ENCODE measurements at regions not wholly inside any gene's neighbourhood (a gene's known extent, or its start where the extent isn't known, plus 50 kb on each side); places are given as distances from the start of the nearest gene placed in this dataset.

DNA sequence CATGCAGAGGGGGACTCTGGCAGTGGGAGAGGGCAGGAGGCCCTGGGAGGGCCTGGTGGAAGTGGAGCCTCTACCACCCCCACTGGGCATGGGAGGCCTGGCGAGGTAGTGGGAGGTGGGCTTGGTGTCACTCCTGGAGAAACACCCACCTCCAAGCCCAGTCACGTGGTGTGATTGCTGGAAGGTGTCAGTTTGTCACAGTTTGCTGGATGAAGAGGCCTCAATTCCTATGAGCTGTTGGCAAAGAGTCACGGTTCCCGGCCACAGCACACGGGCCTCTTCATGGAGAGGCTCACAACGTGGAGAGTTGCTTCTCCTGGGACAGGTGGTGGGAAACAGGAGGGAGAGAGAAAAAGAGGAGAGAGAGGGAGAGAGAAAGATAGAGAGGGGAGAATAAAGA, 684.1 kb upstream of the ARGLU1 start:
- intact Hi-C loops (cut with micrococcal nuclease), result no loop called here
- FAIRE-seq (no peak), DNase-seq (ENCODE audit: low read depth, low spot score) (no peak)
- no peaks in the 10 kb centered on the region for H4K20me1 ChIP-seq (replicated peaks; ENCODE audit: control insufficient read depth, extremely low read depth, insufficient read depth, low read length)
- no peak overlapping the region for H3K9ac ChIP-seq (replicated peaks; ENCODE audit: extremely low read depth, insufficient read depth, low read length)
- H3K79me2 ChIP-seq (ENCODE audit: control insufficient read depth, insufficient read depth, low read length), result no peaks in the 10 kb centered on the region
- no peaks in the 10 kb centered on the region for H3K36me3 ChIP-seq (ENCODE audit: control insufficient read depth in 2 of 2, extremely low read depth in 1 of 2, insufficient read depth in 2 of 2, low read length in 2 of 2)
- H3K9me3 ChIP-seq (replicated peaks; ENCODE audit: control insufficient read depth, insufficient read depth, low read length), result no peaks in the 10 kb centered on the region
- no TSS peak for BruUV-seq (replicated peaks)
- no peak for TF ChIP-seq POLR2A (IDR thresholded peaks at IDR 0.05; ENCODE audit: low read depth, low read length)
- no peak for TF ChIP-seq GATA2 (IDR thresholded peaks at IDR 0.05; ENCODE audit: insufficient read depth, insufficient read length, low read depth, low read length)
- TF ChIP-seq, protein P1, sequence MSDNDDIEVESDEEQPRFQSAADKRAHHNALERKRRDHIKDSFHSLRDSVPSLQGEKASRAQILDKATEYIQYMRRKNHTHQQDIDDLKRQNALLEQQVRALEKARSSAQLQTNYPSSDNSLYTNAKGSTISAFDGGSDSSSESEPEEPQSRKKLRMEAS (IDR thresholded peaks at IDR 0.05; ENCODE audit: insufficient read depth, insufficient read length), result no peak
- TF ChIP-seq, protein P2, sequence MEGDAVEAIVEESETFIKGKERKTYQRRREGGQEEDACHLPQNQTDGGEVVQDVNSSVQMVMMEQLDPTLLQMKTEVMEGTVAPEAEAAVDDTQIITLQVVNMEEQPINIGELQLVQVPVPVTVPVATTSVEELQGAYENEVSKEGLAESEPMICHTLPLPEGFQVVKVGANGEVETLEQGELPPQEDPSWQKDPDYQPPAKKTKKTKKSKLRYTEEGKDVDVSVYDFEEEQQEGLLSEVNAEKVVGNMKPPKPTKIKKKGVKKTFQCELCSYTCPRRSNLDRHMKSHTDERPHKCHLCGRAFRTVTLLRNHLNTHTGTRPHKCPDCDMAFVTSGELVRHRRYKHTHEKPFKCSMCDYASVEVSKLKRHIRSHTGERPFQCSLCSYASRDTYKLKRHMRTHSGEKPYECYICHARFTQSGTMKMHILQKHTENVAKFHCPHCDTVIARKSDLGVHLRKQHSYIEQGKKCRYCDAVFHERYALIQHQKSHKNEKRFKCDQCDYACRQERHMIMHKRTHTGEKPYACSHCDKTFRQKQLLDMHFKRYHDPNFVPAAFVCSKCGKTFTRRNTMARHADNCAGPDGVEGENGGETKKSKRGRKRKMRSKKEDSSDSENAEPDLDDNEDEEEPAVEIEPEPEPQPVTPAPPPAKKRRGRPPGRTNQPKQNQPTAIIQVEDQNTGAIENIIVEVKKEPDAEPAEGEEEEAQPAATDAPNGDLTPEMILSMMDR (IDR thresholded peaks at IDR 0.05; ENCODE audit: extremely low read depth in 1 of 2, insufficient read depth in 1 of 2, low read depth in 1 of 2, low read length in 2 of 2), result no peak
- H3K27me3 ChIP-seq (ENCODE audit: control insufficient read depth in 2 of 2, insufficient read depth in 2 of 2, low read length in 2 of 2), result no peaks in the 10 kb centered on the region
- dilution Hi-C loops (cut with MboI; ENCODE audit: extremely low pct_ligation_motif_present, low sequenced_read_pairs), result no loop called here
- H3K4me2 ChIP-seq (ENCODE audit: insufficient read depth, low read length), result no peak overlapping the region
- POLR2A ChIA-PET, result no interaction called here
- H3K27ac ChIP-seq (ENCODE audit: insufficient read depth, low read depth, low read length), result no peak overlapping the region
- no peaks in the 10 kb centered on the region for H3K9me1 ChIP-seq (replicated peaks; ENCODE audit: control insufficient read depth, extremely low read depth, insufficient read depth, low read length)
- no peak overlapping the region for H3K4me3 ChIP-seq (replicated peaks in 1 of 3; ENCODE audit: insufficient read depth in 1 of 3, low read depth in 1 of 3, low read length in 3 of 3)
- H2AFZ ChIP-seq (ENCODE audit: low read depth, low read length), result no peak overlapping the region
- H3K4me1 ChIP-seq (ENCODE audit: control insufficient read depth, extremely low read depth, insufficient read depth, low read length), result peaks cover 3% of the 10 kb centered on the region
- CTCF ChIA-PET, result no interaction called here

DNA sequence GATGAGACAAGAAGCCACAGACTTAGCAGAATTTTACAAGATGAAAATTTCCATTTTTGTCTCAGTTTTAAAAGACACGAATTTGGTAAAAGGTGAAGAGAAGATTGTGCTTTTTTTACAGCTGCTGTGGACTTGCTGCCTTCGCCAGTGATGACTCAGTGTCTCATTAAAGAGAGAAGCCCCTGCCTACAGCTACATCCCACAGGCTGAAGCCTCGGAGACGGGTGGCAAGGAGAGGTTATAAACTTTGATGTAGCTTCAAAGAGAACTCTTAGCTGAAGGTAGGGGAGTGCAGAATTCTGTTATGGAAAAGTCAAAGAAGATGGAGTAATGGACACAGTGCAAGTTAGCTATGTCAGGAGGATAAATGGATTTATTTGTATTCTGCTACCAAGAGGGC, 683.4 kb upstream of the ARGLU1 start:
- BruUV-seq (replicated peaks), result no TSS peak
- no peak overlapping the region for H3K9ac ChIP-seq (replicated peaks; ENCODE audit: extremely low read depth, insufficient read depth, low read length)
- H3K36me3 ChIP-seq (ENCODE audit: control insufficient read depth in 2 of 2, extremely low read depth in 1 of 2, insufficient read depth in 2 of 2, low read length in 2 of 2), result no peaks in the 10 kb centered on the region
- H3K4me3 ChIP-seq (replicated peaks in 1 of 3; ENCODE audit: insufficient read depth in 1 of 3, low read depth in 1 of 3, low read length in 3 of 3), result no peak overlapping the region
- TF ChIP-seq, protein P1 (IDR thresholded peaks at IDR 0.05; ENCODE audit: insufficient read depth, insufficient read length), result no peak
- TF ChIP-seq POLR2AphosphoS5 (IDR thresholded peaks at IDR 0.05; ENCODE audit: insufficient read depth, low read depth, low read length) (no peak), POLR2A (IDR thresholded peaks at IDR 0.05; ENCODE audit: low read depth, low read length) (no peak), FOS (IDR thresholded peaks at IDR 0.05; ENCODE audit: borderline replicate concordance, insufficient read depth, low read length) (no peak), EZH2 (IDR thresholded peaks at IDR 0.05; ENCODE audit: borderline replicate concordance, low read depth, low read length, severe bottlenecking) (no peak), MYC (IDR thresholded peaks at IDR 0.05; ENCODE audit: low read depth, low read length) (no peak), GATA2 (IDR thresholded peaks at IDR 0.05; ENCODE audit: insufficient read depth, insufficient read length, low read depth, low read length) (no peak), JUN (IDR thresholded peaks at IDR 0.05; ENCODE audit: borderline replicate concordance, insufficient read depth, insufficient read length, low read depth) (no peak)
- TF ChIP-seq, protein P2 (IDR thresholded peaks at IDR 0.05; ENCODE audit: extremely low read depth in 1 of 2, insufficient read depth in 1 of 2, low read depth in 1 of 2, low read length in 2 of 2), result no peak
- dilution Hi-C loops (cut with MboI; ENCODE audit: extremely low pct_ligation_motif_present, low sequenced_read_pairs) (no loop called here), intact Hi-C loops (cut with micrococcal nuclease) (no loop called here)
- H4K20me1 ChIP-seq (replicated peaks; ENCODE audit: control insufficient read depth, extremely low read depth, insufficient read depth, low read length), result no peaks in the 10 kb centered on the region
- H3K27me3 ChIP-seq (ENCODE audit: control insufficient read depth in 2 of 2, insufficient read depth in 2 of 2, low read length in 2 of 2), result no peaks in the 10 kb centered on the region
- H3K9me3 ChIP-seq (replicated peaks; ENCODE audit: control insufficient read depth, insufficient read depth, low read length), result no peaks in the 10 kb centered on the region
- H3K4me2 ChIP-seq (ENCODE audit: insufficient read depth, low read length), result no peak overlapping the region
- peaks cover 3% of the 10 kb centered on the region for H3K4me1 ChIP-seq (ENCODE audit: control insufficient read depth, extremely low read depth, insufficient read depth, low read length)
- no peaks in the 10 kb centered on the region for H3K9me1 ChIP-seq (replicated peaks; ENCODE audit: control insufficient read depth, extremely low read depth, insufficient read depth, low read length)
- H2AFZ ChIP-seq (ENCODE audit: low read depth, low read length), result no peak overlapping the region
- POLR2A ChIA-PET, result no interaction called here
- H3K79me2 ChIP-seq (ENCODE audit: control insufficient read depth, insufficient read depth, low read length), result no peaks in the 10 kb centered on the region
- CTCF ChIA-PET, result interaction anchor here (0.7 kb wide), 1 partner anchor 17 kb away, joined by 3 read pairs; no protein-coding TSS in a partner anchor
- DNase-seq (ENCODE audit: low read depth, low spot score), result no peak
- H3K27ac ChIP-seq (ENCODE audit: insufficient read depth, low read depth, low read length), result no peak overlapping the region
- FAIRE-seq, result no peak
